Posterior cingulate gyrus (tissue), 11 donors: ENCODE measurements at regions not wholly inside any gene's neighbourhood (a gene's known extent, or its start where the extent isn't known, plus 50 kb on each side); places are given as distances from the start of the nearest gene placed in this dataset.

ENCODE experiments used
- DNase-seq, 10 donors: peaks; one replicate each; pipeline versions ENCODE4 v3.0.0 to v3.0.0-alpha.2; 2020 to 2021; ENCODE audit warnings: mixed read lengths in 3 of 10
- intact Hi-C: fragments of 100-400 bp; cut with DNase I; formaldehyde crosslinking; loops from one replicate; pipeline ENCODE4 v1.15.1; 2023

DNA sequence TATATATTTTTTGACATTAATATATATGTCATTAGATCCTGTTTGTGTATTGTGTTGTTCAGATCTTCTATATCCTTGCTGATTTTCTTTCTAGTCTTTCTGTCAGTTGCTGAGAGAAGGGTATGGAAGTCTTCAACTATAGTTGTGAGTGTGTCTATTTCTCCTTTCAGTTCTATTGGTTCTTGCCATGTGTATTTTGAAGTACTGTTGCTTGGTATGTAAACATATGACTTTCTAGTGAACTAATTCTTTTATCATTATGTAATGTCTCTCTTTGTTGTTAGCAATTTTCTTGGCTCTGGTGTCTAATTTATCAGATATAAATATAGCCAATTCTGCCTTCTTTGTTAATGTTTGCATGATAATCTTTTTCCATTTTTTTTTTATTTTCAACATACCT is 84.3 kb upstream of the CAST start:
- no peak for DNase-seq
- intact Hi-C loops = no loop called here

DNA sequence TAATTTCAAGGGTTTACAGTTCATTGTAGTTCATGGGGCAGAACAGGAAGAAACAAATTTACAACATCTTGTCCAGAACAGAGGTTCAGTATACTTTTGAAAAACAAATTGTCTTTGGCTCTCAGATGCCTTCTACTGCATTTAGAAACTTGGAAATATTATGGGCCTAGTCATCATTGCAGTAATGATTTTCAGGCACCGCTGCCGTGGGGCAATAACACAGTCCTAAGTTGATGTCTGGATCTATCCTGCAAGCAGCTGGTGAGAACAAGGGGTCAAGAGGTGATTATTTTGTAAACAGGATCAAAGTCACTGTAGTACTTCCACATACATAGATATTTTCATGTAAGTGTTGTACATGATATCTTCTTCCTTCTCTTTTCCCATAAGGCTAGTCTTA is 82.5 kb upstream of the CAST start:
- DNase-seq = no peak
- intact Hi-C loops = no loop called here

GRCh38 chr5:96582343-96582742 is 79.8 kb upstream of the CAST start:
- peak in 8 of 10 donors; percentile 35 to 93 (median 68) for DNase-seq
- intact Hi-C loops = no loop called here

DNA sequence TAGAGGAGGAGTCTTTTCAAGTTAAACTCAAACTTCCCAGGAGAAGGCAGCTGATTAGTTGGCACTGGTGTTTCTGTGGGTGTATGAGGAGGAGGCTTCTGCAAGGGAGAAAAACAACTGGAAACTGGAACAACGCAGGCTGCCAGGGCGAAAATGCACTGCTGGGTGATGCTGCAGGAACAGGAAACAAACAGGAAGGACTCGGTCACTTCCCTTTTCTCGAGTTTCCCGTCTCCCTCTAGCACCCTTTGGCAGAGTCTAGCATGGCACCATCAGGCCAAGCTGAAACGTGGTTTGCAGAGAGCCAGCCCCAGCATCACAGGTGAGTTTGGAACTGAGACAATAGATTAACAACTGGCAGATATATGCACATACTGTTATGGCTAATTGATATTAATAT is 77.5 kb upstream of the CAST start:
- DNase-seq = peak in 4 of 10 donors; percentile 11 to 80 (median 72)
- intact Hi-C loops = no loop called here

- DNase-seq = no peak
- intact Hi-C loops = no loop called here
Measured at GRCh38 chr5:96588539-96588938, 73.6 kb upstream of the CAST start.

DNA sequence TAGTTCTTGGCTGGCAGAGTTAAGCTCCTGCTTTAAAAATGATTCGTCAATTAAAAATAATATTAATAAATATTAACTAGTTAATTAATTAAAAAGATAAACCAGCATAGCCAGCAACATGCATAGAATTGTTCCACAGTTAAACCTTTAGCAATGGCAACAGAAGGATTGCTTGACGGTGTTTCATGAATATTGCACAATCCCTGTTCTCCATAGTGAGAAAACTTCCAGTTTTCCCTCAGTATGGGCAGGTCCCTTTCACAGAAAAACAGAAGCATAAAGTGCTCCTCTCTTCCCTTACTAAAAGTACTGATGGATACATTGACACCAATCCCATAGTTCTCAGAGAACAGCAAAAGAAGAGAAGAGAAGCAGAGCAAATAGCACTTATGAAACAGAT is 71.4 kb upstream of the CAST start:
- DNase-seq = no peak
- intact Hi-C loops = no loop called here

- intact Hi-C loops = no loop called here
- no peak for DNase-seq
Measured at GRCh38 chr5:96595300-96596090, 66.7 kb upstream of the CAST start.

DNA sequence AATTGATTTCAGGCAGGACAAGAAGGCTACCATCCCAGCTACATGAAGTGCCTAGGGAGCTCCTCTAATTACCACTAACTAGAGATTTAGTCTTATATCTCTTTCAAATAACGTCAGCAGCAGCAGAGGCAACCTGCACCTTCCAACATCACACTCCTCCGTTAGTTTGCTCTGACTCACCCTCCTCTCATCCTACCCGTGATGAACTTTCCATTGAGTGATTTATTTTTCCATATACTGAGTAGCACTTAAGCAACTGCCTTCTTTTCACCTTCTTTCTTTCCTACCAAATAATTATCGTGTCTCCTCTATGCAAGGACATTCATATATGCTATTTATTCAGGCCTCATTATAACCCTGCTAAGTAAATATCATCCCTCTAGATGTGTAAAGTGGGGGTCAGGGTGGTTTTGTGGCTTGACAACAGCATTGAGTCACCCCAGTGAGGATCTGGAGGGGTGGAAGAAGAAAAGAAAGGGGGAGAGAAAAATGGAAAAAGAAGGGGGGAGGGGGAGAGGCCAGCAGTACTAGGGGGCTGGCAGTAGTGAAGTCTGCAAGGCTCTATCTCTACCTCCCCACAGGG is 64.6 kb upstream of the CAST start:
- intact Hi-C loops = no loop called here

DNA sequence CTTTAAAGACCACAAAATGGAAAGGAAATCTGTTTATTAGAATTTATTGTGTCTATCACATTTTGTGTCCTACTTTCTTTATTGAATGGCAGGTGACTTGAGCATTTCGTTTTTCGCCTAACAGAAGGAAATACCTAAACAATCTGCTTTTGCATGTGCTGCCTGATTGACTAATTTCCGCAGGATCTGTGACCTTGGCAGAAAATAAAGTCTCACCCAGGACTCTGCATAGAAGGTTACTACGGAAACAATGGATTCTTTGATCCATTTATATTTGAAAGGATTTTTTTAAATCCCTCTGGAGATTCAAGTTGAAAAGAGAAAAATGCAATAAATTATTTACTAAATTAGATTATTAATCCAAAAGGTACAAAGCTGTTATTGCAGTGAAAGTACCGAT is 61.0 kb upstream of the CAST start:
- no peak for DNase-seq
- intact Hi-C loops = loop anchor here (1.0 to 5.0 kb wide), 2 partner anchors 257 to 744 kb away; no protein-coding TSS in a partner anchor

More for the DNA sequence above, 64.6 kb upstream of the CAST start:
- no peak for DNase-seq

GRCh38 chr5:96601715-96602244 is 60.4 kb upstream of the CAST start:
- peak in 3 of 10 donors; percentile 14 to 26 (median 20) for DNase-seq
- intact Hi-C loops = loop anchor here (1.0 to 5.0 kb wide), 2 partner anchors 257 to 744 kb away; no protein-coding TSS in a partner anchor

DNA sequence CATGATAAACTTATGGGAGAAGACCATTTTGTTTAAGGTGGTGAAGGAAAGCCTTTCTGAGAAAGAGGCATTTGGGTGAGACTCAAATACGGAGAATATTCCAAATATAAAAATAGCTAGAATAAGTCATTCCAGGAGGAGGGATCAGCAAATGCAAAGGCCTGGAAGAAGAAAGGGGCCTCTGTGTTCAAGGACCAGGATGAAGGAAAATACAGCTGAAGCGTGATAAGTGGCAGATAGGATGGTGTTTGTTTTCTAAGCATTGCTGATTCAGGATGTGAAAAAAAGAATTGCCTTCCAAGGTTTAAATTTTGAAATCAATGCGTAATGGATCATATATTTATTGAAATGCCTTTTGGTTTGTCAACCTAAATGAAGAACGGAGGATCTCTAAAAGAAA is 59.4 kb upstream of the CAST start:
- intact Hi-C loops = loop anchor here (5.0 kb wide), 1 partner anchor 745 kb away; no protein-coding TSS in a partner anchor

GRCh38 chr5:96605144-96605837 is 56.9 kb upstream of the CAST start:
- no peak for DNase-seq
- intact Hi-C loops = no loop called here

More for the DNA sequence above, 59.4 kb upstream of the CAST start:
- no peak for DNase-seq

DNA sequence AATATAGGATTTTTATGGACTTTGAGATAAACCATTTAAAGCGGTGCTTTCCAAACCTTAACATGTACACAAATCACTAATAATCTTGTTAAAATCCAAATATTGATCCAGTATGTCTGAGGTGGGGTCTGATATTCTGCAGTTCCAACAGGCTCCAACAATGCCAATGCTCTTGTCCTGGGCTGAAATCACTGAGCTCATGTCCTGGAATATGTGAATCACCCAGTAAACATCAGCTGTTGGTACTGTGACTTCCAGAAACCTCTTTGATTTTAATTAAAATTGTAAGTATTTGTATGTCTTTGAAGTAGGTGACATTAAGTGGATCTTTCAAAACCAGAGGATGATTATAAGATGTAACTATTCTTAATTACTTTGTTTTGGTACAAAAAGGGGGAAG is 52.8 kb upstream of the CAST start:
- intact Hi-C loops = no loop called here

GRCh38 chr5:96610747-96611146 is 51.4 kb upstream of the CAST start:
- no peak for DNase-seq
- intact Hi-C loops = loop anchor here (5.0 to 10.0 kb wide), 2 partner anchors 77 to 554 kb away; no protein-coding TSS in a partner anchor

More for the DNA sequence above, 52.8 kb upstream of the CAST start:
- no peak for DNase-seq

GRCh38 chr5:96611946-96612345 is 50.2 kb upstream of the CAST start:
- intact Hi-C loops = loop anchor here (5.0 to 10.0 kb wide), 2 partner anchors 75 to 553 kb away; no protein-coding TSS in a partner anchor
- no peak for DNase-seq
